GM18511 (cell line): ENCODE measurements at regions not wholly inside any gene's neighbourhood (a gene's known extent, or its start where the extent isn't known, plus 50 kb on each side); places are given as distances from the start of the nearest gene placed in this dataset.

Experiments
- ATAC-seq: cut with Tn5 transposase; IDR thresholded peaks from one replicate; pipeline ENCODE4 v1.9.1; 2021; ENCODE audit warnings: mild to moderate bottlenecking, moderate library complexity; ENCODE audit not compliant: unreplicated experiment

- no peak for ATAC-seq
Observed at GRCh38 chr2:35378791-35379190, 976.8 kb upstream of the CRIM1 start.

- ATAC-seq: no peak
Observed at GRCh38 chr2:35374845-35375244, 980.7 kb upstream of the CRIM1 start.

GRCh38 chr2:35365859-35366258 is 989.7 kb upstream of the CRIM1 start:
- ATAC-seq: no peak

- ATAC-seq: no peak
Observed at GRCh38 chr2:35356332-35356731, 999.2 kb upstream of the CRIM1 start.

- no peak for ATAC-seq
Observed at GRCh38 chr2:35355056-35355455, 1000.5 kb upstream of the CRIM1 start.

GRCh38 chr2:35347561-35347960 is 1008.0 kb upstream of the CRIM1 start:
- no peak for ATAC-seq

- no peak for ATAC-seq
Observed at GRCh38 chr2:35343135-35343534, 1012.4 kb upstream of the CRIM1 start.

GRCh38 chr2:35339211-35339610 is 1016.4 kb upstream of the CRIM1 start:
- ATAC-seq: no peak

- ATAC-seq: no peak
Observed at GRCh38 chr2:35337922-35338321, 1017.7 kb upstream of the CRIM1 start.

- ATAC-seq: no peak
Observed at GRCh38 chr2:35314049-35314448, 1041.5 kb upstream of the CRIM1 start.

- ATAC-seq: no peak
Observed at GRCh38 chr2:35301369-35301768, 1054.2 kb upstream of the CRIM1 start.

- no peak for ATAC-seq
Observed at GRCh38 chr2:35298493-35298892, 1057.1 kb upstream of the CRIM1 start.

GRCh38 chr2:35297403-35297802 is 1058.2 kb upstream of the CRIM1 start:
- no peak for ATAC-seq

GRCh38 chr2:35294636-35295263 is 1060.8 kb upstream of the CRIM1 start:
- ATAC-seq: no peak

- no peak for ATAC-seq
Observed at GRCh38 chr2:35293261-35293660, 1062.3 kb upstream of the CRIM1 start.

- ATAC-seq: no peak
Observed at GRCh38 chr2:35292199-35292598, 1063.4 kb upstream of the CRIM1 start.

GRCh38 chr2:35281702-35282101 is 1073.9 kb upstream of the CRIM1 start:
- ATAC-seq: no peak

GRCh38 chr2:35255826-35256225 is 1099.8 kb upstream of the CRIM1 start:
- ATAC-seq: no peak

GRCh38 chr2:35251156-35251555 is 1104.4 kb upstream of the CRIM1 start:
- ATAC-seq: no peak

GRCh38 chr2:35246702-35247101 is 1108.9 kb upstream of the CRIM1 start:
- ATAC-seq: no peak

- no peak for ATAC-seq
Observed at GRCh38 chr2:35228584-35228983, 1127.0 kb upstream of the CRIM1 start.

- ATAC-seq: no peak
Observed at GRCh38 chr2:35220461-35220860, 1135.1 kb upstream of the CRIM1 start.

- no peak for ATAC-seq
Observed at GRCh38 chr2:35204881-35205280, 1150.7 kb upstream of the CRIM1 start.
